Activated CD4-positive, alpha-beta T cell treated with anti-CD3 and anti-CD28 coated beads for 36 hours (primary cell): ENCODE measurements at regions not wholly inside any gene's neighbourhood (a gene's known extent, or its start where the extent isn't known, plus 50 kb on each side); places are given as distances from the start of the nearest gene placed in this dataset.

Source experiments
- ATAC-seq: fragments of 200-7000 bp; cut with Tn5 transposase; one replicate; pipeline ENCODE4 v1.10.0; 2021; ENCODE audit warnings: mild to moderate bottlenecking, moderate library complexity
- CTCF ChIA-PET: fragments of 350-600 bp; sonication (Branson Sonifier 250); formaldehyde crosslinking; loops from one replicate; lab custom pipeline; 2021; ENCODE audit warnings: antibody characterized with exemption; lab: Charles Lee
- POLR2A ChIA-PET: fragments of 350-600 bp; sonication (Branson Sonifier 250); formaldehyde crosslinking; loops from one replicate; lab custom pipeline; 2021; ENCODE audit warnings: antibody characterized with exemption, inconsistent platforms; lab: Charles Lee
- DNase-seq: peaks from one replicate; pipeline ENCODE4 v3.0.0-alpha.2; 2020
- H3K27ac Mint-ChIP-seq: one replicate; pipeline ENCODE4 v1.8.0; 2021; ENCODE audit warnings: mixed read lengths
- H3K27me3 Mint-ChIP-seq: one replicate; pipeline ENCODE4 v1.8.0; 2021; ENCODE audit warnings: mixed read lengths
- H3K36me3 Mint-ChIP-seq: one replicate; pipeline ENCODE4 v1.8.0; 2021; ENCODE audit warnings: low read depth, mixed read lengths
- H3K4me1 Mint-ChIP-seq: one replicate; pipeline ENCODE4 v1.8.0; 2021; ENCODE audit warnings: mixed read lengths
- H3K4me3 Mint-ChIP-seq: one replicate; pipeline ENCODE4 v1.8.0; 2021; ENCODE audit warnings: mild to moderate bottlenecking, moderate library complexity, mixed read lengths
- H3K9me3 Mint-ChIP-seq: one replicate; pipeline ENCODE4 v1.8.0; 2021; ENCODE audit warnings: low read depth, mixed read lengths
- intact Hi-C, 2 experiments: fragments of 100-400 bp; cut with DNase I in 1 of 2; cut with micrococcal nuclease in 1 of 2; formaldehyde crosslinking; loops; one replicate each; pipeline versions ENCODE4 v1.14.2 to v1.15.1; 2022 to 2024; cut with DNase I, micrococcal nuclease

GRCh38 chr4:187444061-187444460 is 551.5 kb upstream of the ZFP42 start:
- ChIA-PET CTCF (interaction anchor here (0.7 to 1.1 kb wide), 2 partner anchors 10 to 25 kb away, joined by 3 read pairs; no protein-coding TSS in a partner anchor), POLR2A (no interaction called here)
- no peaks in the 10 kb centered on the region for H3K36me3 Mint-ChIP-seq
- peaks cover 3% of the 10 kb centered on the region for H3K9me3 Mint-ChIP-seq
- no peaks in the 10 kb centered on the region for H3K27me3 Mint-ChIP-seq
- intact Hi-C loops = no loop called here
- ATAC-seq (no peak), DNase-seq (no peak)
- H3K27ac Mint-ChIP-seq = no peak overlapping the region
- no peak overlapping the region for H3K4me3 Mint-ChIP-seq
- H3K4me1 Mint-ChIP-seq = no peaks in the 10 kb centered on the region

GRCh38 chr4:187449702-187450101 is 545.9 kb upstream of the ZFP42 start:
- Mint-ChIP-seq H3K9me3 (peaks cover 3% of the 10 kb centered on the region), H3K27ac (no peak overlapping the region), H3K36me3 (no peaks in the 10 kb centered on the region), H3K4me3 (no peak overlapping the region), H3K4me1 (no peaks in the 10 kb centered on the region), H3K27me3 (no peaks in the 10 kb centered on the region)
- DNase-seq (no peak), ATAC-seq (no peak)
- intact Hi-C loops = no loop called here
- POLR2A ChIA-PET = no interaction called here
- CTCF ChIA-PET = no interaction called here

- Mint-ChIP-seq H3K4me1 (no peaks in the 10 kb centered on the region), H3K9me3 (peaks cover 3% of the 10 kb centered on the region), H3K36me3 (no peaks in the 10 kb centered on the region), H3K27me3 (no peaks in the 10 kb centered on the region), H3K4me3 (no peak overlapping the region), H3K27ac (no peak overlapping the region)
- ChIA-PET CTCF (no interaction called here), POLR2A (no interaction called here)
- no peak for DNase-seq
- ATAC-seq = no peak
- intact Hi-C loops = no loop called here
Observed at GRCh38 chr4:187451776-187452175, 543.8 kb upstream of the ZFP42 start.

GRCh38 chr4:187460016-187460415 is 535.6 kb upstream of the ZFP42 start:
- Mint-ChIP-seq H3K27me3 (no peaks in the 10 kb centered on the region), H3K9me3 (peaks cover 5% of the 10 kb centered on the region), H3K4me3 (no peak overlapping the region), H3K4me1 (no peaks in the 10 kb centered on the region), H3K36me3 (no peaks in the 10 kb centered on the region), H3K27ac (no peak overlapping the region)
- intact Hi-C loops = no loop called here
- no peak for DNase-seq
- CTCF ChIA-PET = no interaction called here
- no peak for ATAC-seq
- POLR2A ChIA-PET = no interaction called here

GRCh38 chr4:187464573-187464972 is 531.0 kb upstream of the ZFP42 start:
- Mint-ChIP-seq H3K4me1 (no peaks in the 10 kb centered on the region), H3K36me3 (no peaks in the 10 kb centered on the region), H3K9me3 (peaks cover 8% of the 10 kb centered on the region), H3K4me3 (no peak overlapping the region), H3K27me3 (no peaks in the 10 kb centered on the region), H3K27ac (no peak overlapping the region)
- ChIA-PET POLR2A (no interaction called here), CTCF (no interaction called here)
- ATAC-seq = no peak
- no peak for DNase-seq
- intact Hi-C loops = no loop called here

- Mint-ChIP-seq H3K27ac (no peak overlapping the region), H3K4me3 (no peak overlapping the region), H3K27me3 (no peaks in the 10 kb centered on the region), H3K4me1 (no peaks in the 10 kb centered on the region), H3K9me3 (peaks cover 7% of the 10 kb centered on the region), H3K36me3 (no peaks in the 10 kb centered on the region)
- intact Hi-C loops = no loop called here
- ATAC-seq (no peak), DNase-seq (no peak)
- ChIA-PET CTCF (no interaction called here), POLR2A (no interaction called here)
Observed at GRCh38 chr4:187467224-187467623, 528.3 kb upstream of the ZFP42 start.

GRCh38 chr4:187469627-187470026 is 525.9 kb upstream of the ZFP42 start:
- ATAC-seq (no peak), DNase-seq (no peak)
- intact Hi-C loops = no loop called here
- peaks cover 11% of the 10 kb centered on the region for H3K9me3 Mint-ChIP-seq
- H3K36me3 Mint-ChIP-seq = no peaks in the 10 kb centered on the region
- H3K4me3 Mint-ChIP-seq = no peak overlapping the region
- H3K27me3 Mint-ChIP-seq = no peaks in the 10 kb centered on the region
- no peak overlapping the region for H3K27ac Mint-ChIP-seq
- CTCF ChIA-PET = interaction anchor here (0.6 kb wide), 1 partner anchor 26 kb away, joined by 3 read pairs; no protein-coding TSS in a partner anchor
- POLR2A ChIA-PET = no interaction called here
- no peaks in the 10 kb centered on the region for H3K4me1 Mint-ChIP-seq

GRCh38 chr4:187470061-187470460 is 525.5 kb upstream of the ZFP42 start:
- no peaks in the 10 kb centered on the region for H3K36me3 Mint-ChIP-seq
- no peak overlapping the region for H3K27ac Mint-ChIP-seq
- H3K27me3 Mint-ChIP-seq = no peaks in the 10 kb centered on the region
- ChIA-PET POLR2A (no interaction called here), CTCF (no interaction called here)
- intact Hi-C loops = no loop called here
- no peak overlapping the region for H3K4me3 Mint-ChIP-seq
- ATAC-seq = no peak
- DNase-seq = no peak
- H3K4me1 Mint-ChIP-seq = no peaks in the 10 kb centered on the region
- H3K9me3 Mint-ChIP-seq = peaks cover 15% of the 10 kb centered on the region

- ChIA-PET POLR2A (no interaction called here), CTCF (no interaction called here)
- H3K4me1 Mint-ChIP-seq = no peaks in the 10 kb centered on the region
- H3K4me3 Mint-ChIP-seq = no peak overlapping the region
- intact Hi-C loops = no loop called here
- H3K27ac Mint-ChIP-seq = no peak overlapping the region
- H3K36me3 Mint-ChIP-seq = no peaks in the 10 kb centered on the region
- H3K9me3 Mint-ChIP-seq = peaks cover 14% of the 10 kb centered on the region
- DNase-seq (no peak), ATAC-seq (no peak)
- H3K27me3 Mint-ChIP-seq = no peaks in the 10 kb centered on the region
Observed at GRCh38 chr4:187474238-187474637, 521.3 kb upstream of the ZFP42 start.

- Mint-ChIP-seq H3K9me3 (peaks cover 17% of the 10 kb centered on the region), H3K4me3 (no peak overlapping the region), H3K27me3 (no peaks in the 10 kb centered on the region), H3K27ac (no peak overlapping the region), H3K36me3 (no peaks in the 10 kb centered on the region), H3K4me1 (no peaks in the 10 kb centered on the region)
- POLR2A ChIA-PET = no interaction called here
- no peak for DNase-seq
- CTCF ChIA-PET = no interaction called here
- intact Hi-C loops = no loop called here
- no peak for ATAC-seq
Observed at GRCh38 chr4:187475901-187476300, 519.7 kb upstream of the ZFP42 start.

- Mint-ChIP-seq H3K9me3 (peaks cover 17% of the 10 kb centered on the region), H3K36me3 (no peaks in the 10 kb centered on the region), H3K4me3 (no peak overlapping the region), H3K4me1 (no peaks in the 10 kb centered on the region), H3K27me3 (no peaks in the 10 kb centered on the region), H3K27ac (no peak overlapping the region)
- DNase-seq (no peak), ATAC-seq (no peak)
- intact Hi-C loops = no loop called here
- CTCF ChIA-PET = no interaction called here
- POLR2A ChIA-PET = no interaction called here
Observed at GRCh38 chr4:187477224-187477623, 518.3 kb upstream of the ZFP42 start.

GRCh38 chr4:187478292-187479140 is 517.1 kb upstream of the ZFP42 start:
- H3K4me3 Mint-ChIP-seq = no peak overlapping the region
- intact Hi-C loops = no loop called here
- H3K36me3 Mint-ChIP-seq = no peaks in the 10 kb centered on the region
- ChIA-PET CTCF (no interaction called here), POLR2A (no interaction called here)
- peaks cover 17% of the 10 kb centered on the region for H3K9me3 Mint-ChIP-seq
- H3K4me1 Mint-ChIP-seq = no peaks in the 10 kb centered on the region
- H3K27ac Mint-ChIP-seq = no peak overlapping the region
- DNase-seq = no peak
- no peaks in the 10 kb centered on the region for H3K27me3 Mint-ChIP-seq
- ATAC-seq = no peak
